ENCODE measurements at regions not wholly inside any gene's neighbourhood (a gene's known extent, or its start where the extent isn't known, plus 50 kb on each side); places are given as distances from the start of the nearest gene placed in this dataset.

DNA sequence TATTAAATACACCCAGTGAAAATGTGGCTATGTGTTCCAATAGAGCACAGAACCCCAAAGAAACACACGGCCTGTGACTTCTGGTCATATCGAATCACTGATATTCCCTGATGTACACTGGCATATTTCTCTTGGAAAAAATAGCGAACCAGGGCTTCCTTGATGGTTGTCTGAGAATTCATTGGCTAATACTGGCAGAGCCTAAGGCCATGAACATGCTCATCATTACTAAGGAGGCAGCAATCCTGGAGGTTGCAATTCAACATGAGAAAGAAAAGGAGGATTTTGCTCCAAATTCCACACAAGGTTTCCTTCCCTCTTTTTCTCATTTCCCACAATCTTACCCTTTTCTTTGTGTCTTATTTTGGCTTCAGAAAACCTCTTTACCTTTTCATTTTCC lies 212.9 kb upstream of the HMGA2 start:
- TF ChIP-seq, protein P1, sequence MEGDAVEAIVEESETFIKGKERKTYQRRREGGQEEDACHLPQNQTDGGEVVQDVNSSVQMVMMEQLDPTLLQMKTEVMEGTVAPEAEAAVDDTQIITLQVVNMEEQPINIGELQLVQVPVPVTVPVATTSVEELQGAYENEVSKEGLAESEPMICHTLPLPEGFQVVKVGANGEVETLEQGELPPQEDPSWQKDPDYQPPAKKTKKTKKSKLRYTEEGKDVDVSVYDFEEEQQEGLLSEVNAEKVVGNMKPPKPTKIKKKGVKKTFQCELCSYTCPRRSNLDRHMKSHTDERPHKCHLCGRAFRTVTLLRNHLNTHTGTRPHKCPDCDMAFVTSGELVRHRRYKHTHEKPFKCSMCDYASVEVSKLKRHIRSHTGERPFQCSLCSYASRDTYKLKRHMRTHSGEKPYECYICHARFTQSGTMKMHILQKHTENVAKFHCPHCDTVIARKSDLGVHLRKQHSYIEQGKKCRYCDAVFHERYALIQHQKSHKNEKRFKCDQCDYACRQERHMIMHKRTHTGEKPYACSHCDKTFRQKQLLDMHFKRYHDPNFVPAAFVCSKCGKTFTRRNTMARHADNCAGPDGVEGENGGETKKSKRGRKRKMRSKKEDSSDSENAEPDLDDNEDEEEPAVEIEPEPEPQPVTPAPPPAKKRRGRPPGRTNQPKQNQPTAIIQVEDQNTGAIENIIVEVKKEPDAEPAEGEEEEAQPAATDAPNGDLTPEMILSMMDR (conservative IDR thresholded peaks at IDR 0.05; ENCODE audit: low read length), result no peak
- TF ChIP-seq EZH2phosphoT487 (IDR thresholded peaks at IDR 0.05; ENCODE audit: borderline replicate concordance, low read depth, low read length), result no peak

All from OCI-LY7 (cell line).